GM21528 (cell line): ENCODE measurements at regions not wholly inside any gene's neighbourhood (a gene's known extent, or its start where the extent isn't known, plus 50 kb on each side); places are given as distances from the start of the nearest gene placed in this dataset.
A peak's percentile ranks its signal among the peaks of the same experiment; 100 is the strongest.

Source experiments
- ATAC-seq: cut with Tn5 transposase; IDR thresholded peaks from one replicate; pipeline ENCODE4 v1.9.1; 2021; ENCODE audit warnings: mild to moderate bottlenecking, moderate library complexity; ENCODE audit not compliant: unreplicated experiment, low FRiP score

DNA sequence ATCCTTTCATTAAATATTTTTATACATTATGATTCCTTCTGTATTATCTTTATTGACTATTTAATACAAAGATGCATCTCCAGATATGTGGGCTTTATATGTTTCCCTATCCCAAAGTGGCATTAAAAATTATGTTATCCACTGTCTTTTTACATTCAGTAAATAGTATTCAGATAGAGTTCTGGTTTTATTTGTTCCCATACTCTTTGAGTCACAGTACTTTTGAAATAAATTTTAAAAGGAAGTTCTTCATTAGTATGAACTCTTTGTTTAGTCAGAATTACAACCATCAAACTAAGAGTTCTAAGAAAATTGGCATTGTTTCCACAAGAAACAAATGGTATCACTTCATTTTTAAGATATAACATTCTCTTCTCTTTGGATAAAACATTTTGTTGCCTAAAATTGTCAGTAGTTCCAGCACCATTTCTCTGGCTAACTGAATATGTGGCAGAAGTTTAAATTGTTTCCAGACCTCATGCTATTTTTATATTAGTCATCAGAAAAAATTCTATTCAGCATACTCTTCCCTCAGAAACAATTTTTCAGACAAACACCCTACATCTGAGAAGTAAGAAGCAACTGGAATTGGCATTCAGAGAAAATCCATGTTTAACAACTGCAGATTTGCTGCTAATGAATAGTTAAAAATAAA is 88.5 kb upstream of the COL5A2 start:
- ATAC-seq, result no peak

DNA sequence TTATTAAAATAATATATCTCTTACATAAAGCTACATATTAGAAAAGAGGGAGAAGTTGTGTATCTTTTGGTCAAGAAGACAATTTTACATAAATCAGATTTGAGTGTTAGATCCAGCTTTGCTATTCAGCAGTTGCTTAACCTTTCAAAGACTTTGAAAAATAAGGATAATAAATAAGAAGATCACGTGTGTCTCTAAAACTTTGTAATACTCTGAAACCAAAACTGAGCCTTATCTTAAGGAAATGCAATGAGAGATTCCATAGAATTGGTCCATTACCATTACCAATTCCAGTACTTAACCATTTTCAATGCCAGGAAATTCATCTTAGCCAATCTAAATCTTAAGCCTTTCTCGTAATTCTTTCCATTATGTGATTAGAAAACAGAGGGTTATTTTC is 89.2 kb upstream of the COL5A2 start:
- ATAC-seq, result no peak

DNA sequence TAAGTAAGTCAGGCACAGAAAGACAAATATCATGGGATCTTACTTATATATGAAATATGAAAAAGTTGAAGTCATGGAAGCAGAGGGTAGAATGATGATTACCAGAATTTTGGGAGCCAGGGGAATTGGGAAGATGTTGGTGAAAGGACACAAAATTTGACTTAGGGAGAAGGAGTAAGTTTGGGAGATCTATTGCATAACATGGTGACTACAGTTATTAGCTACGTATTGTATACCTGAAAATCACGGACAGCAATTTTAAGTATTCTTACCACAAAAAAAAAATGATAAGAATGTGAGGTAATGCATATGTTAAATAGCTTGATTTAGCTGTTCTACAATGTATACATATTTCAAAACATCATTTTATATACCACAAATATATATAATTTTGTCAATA is 94.2 kb upstream of the COL5A2 start:
- no peak for ATAC-seq

DNA sequence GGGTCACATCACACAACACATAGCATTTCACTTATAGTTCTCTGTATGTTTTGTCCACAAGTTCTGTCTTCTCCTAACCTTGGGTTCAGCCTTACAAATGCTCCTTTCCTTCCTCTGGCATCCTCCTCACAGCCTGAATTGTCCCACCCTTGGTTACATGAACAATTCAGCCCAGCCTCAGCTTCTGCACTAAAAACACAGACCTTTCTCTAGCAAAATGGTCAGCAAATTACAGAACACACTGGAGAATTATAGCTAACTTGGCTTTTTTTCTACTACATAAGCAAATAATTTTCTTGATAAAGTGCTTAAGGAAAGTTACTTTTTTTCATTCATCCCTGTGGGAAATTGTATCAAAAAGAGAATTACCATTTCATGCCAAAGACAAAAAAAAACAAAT is 94.8 kb upstream of the COL5A2 start:
- ATAC-seq, result no peak

DNA sequence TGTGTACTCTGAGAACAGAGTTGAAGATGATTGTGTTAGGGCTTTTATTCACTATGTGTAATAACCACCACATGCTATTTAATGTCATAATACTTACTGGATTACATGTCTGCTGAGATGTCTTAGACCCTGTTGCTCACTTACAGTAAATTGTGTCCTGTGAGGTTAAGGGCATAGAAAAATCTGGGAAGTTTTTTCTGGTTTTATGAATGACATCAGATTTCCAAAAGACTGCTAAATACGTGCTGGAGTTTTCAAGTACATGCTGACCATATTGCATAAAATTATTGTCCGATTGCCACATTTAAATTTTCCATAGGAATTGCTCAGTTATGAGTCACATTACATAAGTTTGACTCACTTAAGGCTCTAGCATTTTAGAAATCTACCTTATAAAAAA is 96.7 kb upstream of the COL5A2 start:
- ATAC-seq, result no peak

DNA sequence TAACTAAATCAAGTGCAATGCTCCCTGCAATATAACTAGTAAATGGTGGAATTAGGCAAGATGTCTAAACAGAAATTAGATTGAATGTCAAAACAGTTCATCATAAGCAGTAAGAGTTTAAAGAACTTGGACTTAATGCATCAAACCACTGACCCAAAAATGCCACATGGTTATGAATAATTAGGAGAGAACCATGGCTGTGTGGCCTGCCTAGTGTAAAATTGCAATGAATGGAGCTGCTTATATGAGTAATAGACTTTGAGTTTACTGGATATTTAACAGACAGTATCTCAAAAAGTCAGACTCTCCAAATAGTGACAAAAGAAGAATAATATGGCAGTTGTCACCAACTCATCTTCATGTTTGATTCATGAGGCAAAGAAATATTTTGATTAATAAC is 101.6 kb upstream of the COL5A2 start:
- ATAC-seq, result no peak

DNA sequence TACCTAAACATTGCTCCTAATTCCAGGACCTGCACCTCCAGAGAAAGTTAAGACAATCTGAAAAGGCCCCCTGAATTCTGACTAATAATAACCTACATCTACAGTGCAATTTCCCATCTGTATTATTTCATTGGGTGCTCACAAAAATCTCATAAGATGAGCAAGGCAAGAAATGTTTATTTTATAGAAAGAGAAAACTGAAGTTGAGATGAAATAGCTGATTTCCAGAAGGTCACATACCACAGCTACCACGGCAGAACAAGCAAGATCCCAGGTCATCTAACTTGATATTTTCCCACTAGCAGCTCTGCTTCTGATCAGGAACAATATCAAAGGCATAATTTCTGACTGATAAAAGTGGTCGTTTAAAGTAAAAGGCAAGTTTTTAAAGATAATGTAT is 105.8 kb upstream of the COL5A2 start:
- ATAC-seq, result no peak

DNA sequence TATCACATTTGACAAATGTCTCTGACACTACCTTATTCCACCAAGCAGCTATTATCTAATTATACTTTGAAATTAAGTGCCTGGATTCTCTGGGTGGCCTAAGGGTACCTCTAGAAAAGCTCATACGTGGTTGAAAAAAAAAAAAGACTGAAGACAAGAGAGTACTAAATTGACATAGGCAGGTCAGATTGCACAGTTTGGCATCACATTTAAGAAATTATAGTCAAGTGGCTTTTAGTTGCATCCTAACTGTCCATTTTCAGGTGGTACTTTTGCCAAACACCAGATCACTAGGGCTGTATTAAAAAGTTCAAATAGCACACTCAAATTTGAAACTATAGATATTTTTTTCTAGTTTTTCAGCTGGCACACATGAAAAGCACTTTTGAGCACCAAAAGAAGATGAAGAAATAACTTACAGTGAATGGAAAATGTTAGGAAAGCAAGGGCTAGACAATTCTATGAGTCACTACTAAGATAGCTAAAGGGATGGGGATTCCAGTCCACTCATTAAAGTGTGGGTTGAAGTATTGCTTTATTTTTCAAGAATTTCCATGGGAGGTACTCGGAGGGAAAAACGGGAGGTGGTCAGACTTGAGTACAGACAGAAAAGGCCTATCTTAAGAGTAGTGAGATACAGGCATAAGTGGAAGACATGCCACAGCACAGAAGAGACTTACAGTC is 106.5 kb upstream of the COL5A2 start:
- no peak for ATAC-seq

DNA sequence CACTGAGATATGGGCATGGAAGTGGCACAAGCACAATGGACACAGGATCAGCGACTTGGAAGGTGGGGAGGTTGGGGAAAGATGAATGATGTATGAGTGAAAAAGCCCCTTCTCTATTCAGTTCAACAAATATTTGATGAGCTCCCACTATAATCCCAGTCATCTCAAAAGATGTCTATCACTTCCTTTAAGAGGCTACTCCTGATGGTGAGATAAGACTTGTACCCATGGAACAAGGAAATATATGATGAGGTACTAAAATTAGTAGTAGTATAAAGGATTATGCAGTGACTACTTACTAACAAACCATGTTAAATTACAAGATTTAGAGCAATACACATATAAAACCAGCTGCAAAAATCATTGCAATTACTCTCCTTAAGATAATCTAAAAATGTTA is 107.8 kb upstream of the COL5A2 start:
- ATAC-seq, result no peak

DNA sequence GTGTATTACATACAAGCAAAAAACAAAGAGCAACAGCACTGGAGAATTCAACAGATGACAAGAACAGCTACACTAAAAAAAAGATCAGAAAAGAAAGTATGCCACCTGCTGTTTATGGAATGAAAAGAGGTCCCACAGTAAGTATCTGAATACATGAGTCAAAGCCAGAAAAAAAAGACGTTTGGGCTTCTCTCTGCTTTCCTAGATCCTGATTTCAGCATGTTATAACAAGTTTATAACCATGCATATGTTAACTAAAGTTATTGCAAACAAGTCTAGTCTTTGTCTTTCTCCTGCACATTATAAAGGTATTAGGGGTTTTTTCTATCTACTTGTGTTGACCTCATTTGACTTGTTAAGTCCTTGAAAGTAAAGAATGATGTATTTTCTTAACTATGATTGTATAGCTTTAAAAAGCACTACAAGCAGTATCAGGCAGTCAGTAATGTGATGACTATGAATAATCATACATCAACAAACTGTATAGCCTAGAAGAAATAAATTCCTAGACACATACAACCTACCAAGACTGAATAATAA is 108.5 kb upstream of the COL5A2 start:
- ATAC-seq, result peak; percentile 62

DNA sequence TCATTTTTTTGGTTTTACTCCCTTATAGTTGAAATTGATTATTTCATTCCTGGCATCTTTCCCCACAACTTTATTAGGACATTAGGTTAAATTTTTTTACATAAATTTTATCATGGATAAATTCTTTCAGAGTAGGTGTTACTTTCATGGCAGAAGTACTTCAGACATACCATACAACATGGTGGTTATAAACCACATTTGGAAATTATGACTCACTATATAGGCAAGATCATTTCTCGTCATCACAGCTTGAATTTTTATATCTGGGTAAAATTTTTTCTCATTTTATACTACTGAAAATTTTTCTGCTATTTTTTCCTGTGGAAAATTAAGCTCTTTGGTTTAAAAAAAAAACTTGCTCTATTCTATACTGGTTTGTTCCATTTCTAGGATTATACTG is 111.9 kb upstream of the COL5A2 start:
- ATAC-seq, result no peak

DNA sequence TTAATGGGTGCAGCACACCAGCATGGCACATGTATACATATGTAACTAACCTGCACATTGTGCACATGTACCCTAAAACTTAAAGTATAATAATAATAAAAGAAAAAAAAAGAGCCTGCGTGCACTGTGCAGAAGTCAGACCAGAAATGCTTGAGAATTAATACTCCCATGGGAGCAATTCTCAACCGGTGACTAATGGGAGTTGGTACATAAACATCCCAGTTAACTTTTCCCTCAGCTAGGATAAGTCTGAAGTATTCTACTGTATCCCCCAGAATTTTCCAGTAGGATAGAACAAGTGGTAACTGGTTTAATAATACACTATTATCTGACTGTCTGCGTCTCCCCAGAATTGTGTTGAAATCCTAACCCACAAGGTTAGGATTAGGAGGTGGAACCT is 113.6 kb upstream of the COL5A2 start:
- ATAC-seq, result no peak

DNA sequence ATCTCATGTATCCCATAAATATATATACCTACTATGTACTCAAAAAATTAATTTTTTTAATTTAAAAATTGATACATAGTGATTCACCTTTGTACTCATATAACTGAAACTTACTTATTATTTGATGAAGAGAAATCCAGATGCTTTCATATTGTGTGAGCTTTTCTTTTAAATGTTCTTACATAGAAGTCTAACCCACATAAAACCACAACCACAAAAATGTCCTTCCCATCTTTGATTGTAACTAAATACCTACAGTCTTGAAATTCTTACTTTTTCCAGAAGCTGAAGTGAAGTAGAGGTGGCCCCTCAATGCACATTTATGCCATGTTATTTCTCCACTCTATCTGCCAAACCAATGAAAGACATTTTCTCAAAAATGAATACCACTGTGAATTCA is 117.9 kb upstream of the COL5A2 start:
- ATAC-seq, result no peak

DNA sequence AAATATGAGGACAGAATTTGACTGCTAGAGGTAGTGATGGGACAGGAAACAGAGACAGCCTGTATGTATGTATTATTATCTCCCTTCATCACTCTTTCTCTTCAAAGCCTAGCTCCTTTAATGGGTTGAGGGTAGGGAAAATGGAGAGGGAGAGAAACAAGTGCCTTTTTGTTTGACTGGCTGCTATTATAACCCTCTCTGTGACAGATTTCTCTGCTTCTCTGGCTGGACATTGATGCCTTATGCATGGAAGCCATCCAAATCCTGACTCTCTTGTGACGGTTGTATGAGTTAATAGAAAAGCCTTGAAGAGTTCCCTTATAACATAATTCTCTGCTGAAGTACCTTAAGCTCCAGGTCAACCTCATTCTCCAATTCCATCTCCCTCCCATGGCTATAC is 118.5 kb upstream of the COL5A2 start:
- ATAC-seq, result no peak

DNA sequence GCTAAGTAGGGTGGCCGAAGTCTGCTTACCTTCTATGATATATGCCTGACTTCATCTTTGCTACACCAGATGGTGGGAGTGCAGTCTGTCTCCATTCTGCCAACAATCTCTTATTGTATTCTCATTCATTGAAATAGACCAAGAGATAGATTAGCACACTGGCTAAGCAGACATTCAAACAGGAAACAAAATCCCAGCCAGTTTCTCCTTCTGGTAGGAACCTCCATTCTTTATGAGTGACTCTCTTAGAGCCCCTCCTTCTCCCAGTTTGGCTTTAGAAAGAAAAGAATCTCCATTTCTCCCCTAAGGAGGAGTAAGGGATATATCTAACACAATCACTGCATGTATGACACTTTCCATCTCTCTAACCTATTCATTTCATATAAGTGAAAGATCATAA is 118.9 kb upstream of the COL5A2 start:
- no peak for ATAC-seq

DNA sequence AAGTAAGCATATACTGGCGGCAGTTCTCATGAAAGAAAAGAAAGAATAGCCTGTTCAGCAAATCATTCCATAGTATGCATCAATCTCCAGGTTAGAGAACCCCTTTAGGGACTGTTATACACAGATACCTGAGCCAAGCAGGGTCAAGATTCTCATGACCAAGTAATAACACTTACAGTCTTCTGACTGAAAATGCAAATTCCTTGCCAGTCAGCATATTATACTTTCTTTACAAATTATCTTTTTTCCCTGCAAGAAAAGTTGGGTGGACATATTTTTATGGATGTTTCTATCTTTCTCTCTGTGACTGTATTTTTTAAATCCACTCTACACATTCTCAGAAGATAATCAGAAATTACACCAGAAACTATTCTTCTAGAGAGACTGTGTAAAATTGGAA is 120.4 kb upstream of the COL5A2 start:
- no peak for ATAC-seq

DNA sequence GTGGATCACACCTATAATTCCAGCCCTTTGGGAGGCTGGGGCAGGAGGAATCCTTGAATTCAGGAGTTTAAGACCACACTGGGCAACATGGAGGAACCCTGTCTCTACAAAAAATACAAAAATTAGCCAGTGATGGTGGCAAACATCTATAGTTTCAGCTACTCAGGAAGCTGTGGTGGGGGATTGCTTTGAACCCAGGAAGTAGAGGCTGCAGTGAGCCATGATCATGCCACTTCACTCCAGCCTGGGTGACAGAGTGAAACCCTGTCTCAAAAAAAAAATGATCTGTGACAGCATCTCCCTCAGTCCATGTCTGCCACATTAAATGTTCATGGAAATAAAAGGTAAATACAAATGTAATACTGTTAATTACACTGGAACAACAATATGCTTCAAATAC is 121.4 kb upstream of the COL5A2 start:
- ATAC-seq, result no peak

DNA sequence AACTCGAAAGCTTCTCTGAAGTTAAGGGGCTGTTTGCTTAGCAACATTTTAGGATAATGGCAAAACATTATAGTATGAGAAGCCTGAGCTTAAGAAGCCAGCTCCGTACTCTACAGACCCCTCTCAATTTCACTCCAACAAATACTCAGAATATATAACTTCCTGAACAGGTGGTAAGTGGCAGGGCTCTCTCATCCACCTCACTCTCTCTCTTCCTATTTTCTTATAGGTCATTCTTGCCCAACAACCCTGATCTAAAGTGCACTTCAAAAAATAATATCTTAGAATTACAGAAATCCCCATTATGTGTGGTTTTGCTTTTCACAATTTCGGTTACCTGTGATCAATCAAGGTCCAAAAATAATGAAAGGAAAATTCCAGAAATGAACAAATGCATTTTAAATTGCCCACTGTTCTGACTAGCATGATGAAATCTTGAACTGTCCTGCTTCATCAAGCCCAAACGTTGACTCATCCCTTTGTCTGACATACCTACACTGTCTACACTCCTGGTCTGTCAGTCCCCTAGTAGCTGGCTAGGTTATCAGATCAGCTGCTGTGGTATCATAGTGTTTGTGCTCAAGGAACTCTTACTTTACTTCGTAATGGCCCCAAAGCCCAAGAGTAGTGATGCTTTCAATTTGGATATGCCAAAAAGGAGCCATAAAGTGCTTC is 122.8 kb upstream of the COL5A2 start:
- no peak for ATAC-seq

DNA sequence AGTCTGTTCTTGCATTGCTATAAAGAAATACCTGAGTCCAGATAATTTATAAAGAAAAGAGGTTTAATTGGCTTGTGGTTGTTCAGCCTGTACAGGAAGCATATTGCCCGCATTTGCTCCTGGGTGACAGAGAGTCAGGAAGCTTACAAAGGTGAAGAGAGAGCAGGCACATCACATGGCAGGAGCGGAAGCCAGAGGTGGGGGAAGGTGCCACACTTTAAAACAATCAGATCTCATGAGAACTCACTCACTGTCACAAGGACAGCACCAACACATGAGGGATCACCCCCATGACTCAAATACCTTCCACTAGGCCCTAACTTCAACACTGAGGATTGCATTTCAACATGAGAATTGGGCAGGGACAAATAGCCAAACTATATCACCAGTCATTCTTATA is 124.8 kb upstream of the COL5A2 start:
- ATAC-seq, result no peak

DNA sequence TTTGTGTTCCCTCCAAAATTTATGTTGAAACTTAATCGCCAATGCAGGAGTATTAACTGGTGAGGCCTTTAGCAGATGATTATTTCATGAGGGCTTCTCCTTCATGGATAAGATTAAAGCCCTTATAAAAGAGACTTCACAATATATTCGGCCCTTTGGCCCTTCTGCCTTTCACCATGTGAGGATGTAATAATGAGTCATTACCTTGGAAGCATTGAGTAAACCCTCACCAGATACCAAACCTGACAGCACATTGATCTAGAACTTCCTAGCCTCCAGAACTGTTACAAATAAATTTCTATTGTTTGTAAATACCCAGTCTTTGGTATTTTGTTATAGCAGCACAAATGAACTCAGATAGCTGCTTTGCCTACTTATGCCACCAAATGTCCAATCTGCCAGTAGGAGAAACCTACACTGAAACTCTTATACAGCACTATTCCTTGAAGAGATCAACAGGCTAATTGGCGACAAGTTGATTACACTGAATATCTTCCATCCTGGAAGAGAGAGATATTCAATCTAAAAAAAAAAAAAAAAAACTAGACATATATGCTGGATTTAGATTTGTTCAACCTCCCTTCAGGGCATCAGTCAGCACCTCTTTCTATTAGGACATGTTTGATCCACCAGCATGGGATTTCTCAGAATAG is 125.9 kb upstream of the COL5A2 start:
- no peak for ATAC-seq

DNA sequence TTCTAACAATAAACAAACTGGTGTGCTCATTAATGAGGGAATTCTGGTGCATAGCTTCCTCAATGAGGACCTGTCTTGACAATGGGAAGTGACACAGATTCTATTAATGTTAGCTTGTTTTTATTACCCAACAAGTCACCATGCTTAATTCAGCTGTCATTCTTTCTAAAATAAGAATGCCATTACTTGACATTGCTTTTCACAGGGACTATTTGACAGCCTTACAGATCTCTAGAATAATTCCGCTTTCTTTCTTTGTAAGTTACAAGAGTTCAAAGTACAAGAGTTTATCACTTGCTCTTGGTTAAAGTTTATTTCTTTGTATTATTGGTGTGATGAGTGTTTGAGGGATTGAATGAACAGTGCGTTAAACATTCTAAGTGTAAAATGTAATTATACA is 127.0 kb upstream of the COL5A2 start:
- no peak for ATAC-seq
